ENCODE measurements at regions not wholly inside any gene's neighbourhood (a gene's known extent, or its start where the extent isn't known, plus 50 kb on each side); places are given as distances from the start of the nearest gene placed in this dataset.

GRCh38 chr2:16293871-16294270 is 353.5 kb downstream of the MYCN start:
- Histone ChIP-seq H3K27me3 (no peaks in the 10 kb centered on the region), H3K9me3 (peaks cover 17% of the 10 kb centered on the region), H3K4me3 (ENCODE audit: low read depth, low read length) (peak overlapping the region; percentile 0), H3K4me1 (peaks cover 45% of the 10 kb centered on the region), H3K36me3 (no peaks in the 10 kb centered on the region)
- peak; percentile 92 for DNase-seq
- TF ChIP-seq CTCF (IDR thresholded peaks at IDR 0.05; ENCODE audit: low read depth, low read length) = no peak

GRCh38 chr2:16293398-16293797 is 353.0 kb downstream of the MYCN start:
- Histone ChIP-seq H3K4me3 (ENCODE audit: low read depth, low read length) (peak overlapping the region; percentile 0), H3K9me3 (peaks cover 15% of the 10 kb centered on the region), H3K36me3 (no peaks in the 10 kb centered on the region), H3K27me3 (no peaks in the 10 kb centered on the region), H3K4me1 (peaks cover 45% of the 10 kb centered on the region)
- DNase-seq = peak; percentile 100
- no peak for TF ChIP-seq CTCF (IDR thresholded peaks at IDR 0.05; ENCODE audit: low read depth, low read length)

DNA sequence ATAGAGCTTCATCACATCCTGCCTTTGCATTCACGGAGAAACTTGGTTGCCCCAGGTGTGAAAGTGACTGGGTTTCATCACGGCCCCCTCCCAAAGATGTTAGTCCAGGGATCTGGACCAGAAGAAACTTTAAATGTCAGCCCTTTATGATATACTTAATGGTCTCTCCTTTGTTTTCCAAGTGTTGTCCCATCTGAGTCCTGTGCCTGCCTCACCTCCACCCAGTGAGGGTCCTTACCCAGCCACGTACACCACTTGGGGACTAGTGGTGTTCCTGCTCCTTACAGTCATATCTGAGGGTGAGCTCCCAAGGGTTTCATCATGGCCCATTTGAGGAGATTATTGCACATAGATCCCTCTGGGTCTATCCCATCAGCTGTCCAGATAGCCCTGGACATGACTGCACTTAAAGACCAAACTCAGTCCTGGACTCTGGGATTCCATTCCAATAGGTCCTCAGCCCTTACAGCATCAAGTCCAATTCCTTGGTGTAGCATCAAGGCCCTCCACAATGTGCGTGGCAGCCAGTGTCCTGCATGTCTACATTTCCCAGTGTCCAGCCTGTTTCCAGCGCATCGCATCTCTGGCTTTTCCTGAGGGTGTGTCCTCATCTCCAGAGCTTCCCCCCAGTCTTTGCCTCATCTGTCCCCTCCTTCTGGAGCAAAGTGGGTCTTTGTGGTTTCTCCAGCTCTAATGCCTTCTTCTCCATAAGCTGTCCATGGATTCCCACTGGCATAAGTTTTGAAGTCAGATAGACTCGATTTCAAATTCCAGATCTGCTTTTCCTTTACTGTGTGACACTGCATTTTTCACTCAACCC is 351.6 kb downstream of the MYCN start:
- Histone ChIP-seq H3K4me3 (ENCODE audit: low read depth, low read length) (no peak overlapping the region), H3K27me3 (no peaks in the 10 kb centered on the region), H3K36me3 (no peaks in the 10 kb centered on the region), H3K4me1 (peaks cover 43% of the 10 kb centered on the region), H3K9me3 (peaks cover 12% of the 10 kb centered on the region)
- peak; percentile 99 for DNase-seq
- no peak for TF ChIP-seq CTCF (IDR thresholded peaks at IDR 0.05; ENCODE audit: low read depth, low read length)

DNA sequence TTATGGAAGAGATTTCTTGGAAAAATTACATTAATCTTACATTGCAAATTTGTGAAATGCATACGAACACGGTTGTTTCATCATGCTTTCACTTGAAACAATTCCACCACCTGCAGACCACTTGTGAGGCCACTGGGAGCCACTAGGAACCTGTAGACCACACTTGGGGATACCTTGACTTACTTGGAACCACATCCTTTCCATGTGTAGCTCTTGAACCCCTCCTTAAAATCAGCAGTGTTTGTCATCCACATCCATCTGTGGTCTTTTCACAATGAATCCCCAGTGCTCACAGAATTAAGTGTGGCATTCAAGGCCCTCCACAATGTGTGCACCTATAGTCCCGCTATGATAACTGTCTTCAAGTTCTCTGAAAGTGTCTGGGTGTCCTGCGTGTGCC is 350.9 kb downstream of the MYCN start:
- Histone ChIP-seq H3K9me3 (peaks cover 8% of the 10 kb centered on the region), H3K36me3 (no peaks in the 10 kb centered on the region), H3K4me1 (peaks cover 39% of the 10 kb centered on the region), H3K27me3 (no peaks in the 10 kb centered on the region), H3K4me3 (ENCODE audit: low read depth, low read length) (no peak overlapping the region)
- no peak for TF ChIP-seq CTCF (IDR thresholded peaks at IDR 0.05; ENCODE audit: low read depth, low read length)
- peak; percentile 93 for DNase-seq

- no peak overlapping the region for H3K4me3 ChIP-seq (ENCODE audit: low read depth, low read length)
- no peaks in the 10 kb centered on the region for H3K27me3 ChIP-seq
- peaks cover 38% of the 10 kb centered on the region for H3K4me1 ChIP-seq
- TF ChIP-seq CTCF (IDR thresholded peaks at IDR 0.05; ENCODE audit: low read depth, low read length) = no peak
- no peaks in the 10 kb centered on the region for H3K36me3 ChIP-seq
- DNase-seq = peak; percentile 97
- H3K9me3 ChIP-seq = peaks cover 6% of the 10 kb centered on the region
Observed at GRCh38 chr2:16290311-16291020, 350.1 kb downstream of the MYCN start.
